22Rv1 (cell line): ENCODE measurements at regions not wholly inside any gene's neighbourhood (a gene's known extent, or its start where the extent isn't known, plus 50 kb on each side); places are given as distances from the start of the nearest gene placed in this dataset.

Source experiments
- ZFX ChIP-seq: fragments of 450-650 bp; IDR thresholded peaks from 2 replicates; pipeline ENCODE4 v1.6.1; 2017; ENCODE audit warnings: antibody characterized with exemption, borderline replicate concordance
- TF ChIP-seq, protein P1 (sequence below): fragments of 450-650 bp; IDR thresholded peaks from 2 replicates; pipeline ENCODE4 v1.5.1; 2017; ENCODE audit warnings: mild to moderate bottlenecking

DNA sequence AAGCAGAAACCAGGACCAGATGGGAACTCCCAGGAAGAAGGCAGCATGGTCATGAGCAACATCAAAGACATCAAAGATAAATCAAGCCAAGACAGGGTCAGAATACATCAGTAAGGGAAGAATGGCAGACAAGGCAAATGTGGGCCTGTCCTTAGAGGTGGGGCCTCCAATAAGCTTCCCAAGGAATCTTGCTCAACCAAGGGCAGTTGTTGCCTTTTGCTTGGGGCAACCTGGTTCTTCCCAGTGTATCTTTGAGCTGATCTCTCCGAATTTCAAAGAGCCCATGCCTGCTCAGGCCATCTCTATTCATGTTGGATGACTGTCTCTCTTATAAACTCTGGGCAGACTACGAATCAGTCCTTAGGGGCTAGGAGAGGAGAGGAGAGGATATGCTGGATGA is 68.4 kb upstream of the HABP2 start:
- TF ChIP-seq, protein P1, sequence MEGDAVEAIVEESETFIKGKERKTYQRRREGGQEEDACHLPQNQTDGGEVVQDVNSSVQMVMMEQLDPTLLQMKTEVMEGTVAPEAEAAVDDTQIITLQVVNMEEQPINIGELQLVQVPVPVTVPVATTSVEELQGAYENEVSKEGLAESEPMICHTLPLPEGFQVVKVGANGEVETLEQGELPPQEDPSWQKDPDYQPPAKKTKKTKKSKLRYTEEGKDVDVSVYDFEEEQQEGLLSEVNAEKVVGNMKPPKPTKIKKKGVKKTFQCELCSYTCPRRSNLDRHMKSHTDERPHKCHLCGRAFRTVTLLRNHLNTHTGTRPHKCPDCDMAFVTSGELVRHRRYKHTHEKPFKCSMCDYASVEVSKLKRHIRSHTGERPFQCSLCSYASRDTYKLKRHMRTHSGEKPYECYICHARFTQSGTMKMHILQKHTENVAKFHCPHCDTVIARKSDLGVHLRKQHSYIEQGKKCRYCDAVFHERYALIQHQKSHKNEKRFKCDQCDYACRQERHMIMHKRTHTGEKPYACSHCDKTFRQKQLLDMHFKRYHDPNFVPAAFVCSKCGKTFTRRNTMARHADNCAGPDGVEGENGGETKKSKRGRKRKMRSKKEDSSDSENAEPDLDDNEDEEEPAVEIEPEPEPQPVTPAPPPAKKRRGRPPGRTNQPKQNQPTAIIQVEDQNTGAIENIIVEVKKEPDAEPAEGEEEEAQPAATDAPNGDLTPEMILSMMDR, result no peak
- no peak for TF ChIP-seq ZFX
